ENCODE measurements at regions not wholly inside any gene's neighbourhood (a gene's known extent, or its start where the extent isn't known, plus 50 kb on each side); places are given as distances from the start of the nearest gene placed in this dataset.
"Not testable (repeated sequence)": the region's sequence is repeated elsewhere in the genome, so short reads cannot be mapped to it uniquely, and the experiment has no call there.

DNA sequence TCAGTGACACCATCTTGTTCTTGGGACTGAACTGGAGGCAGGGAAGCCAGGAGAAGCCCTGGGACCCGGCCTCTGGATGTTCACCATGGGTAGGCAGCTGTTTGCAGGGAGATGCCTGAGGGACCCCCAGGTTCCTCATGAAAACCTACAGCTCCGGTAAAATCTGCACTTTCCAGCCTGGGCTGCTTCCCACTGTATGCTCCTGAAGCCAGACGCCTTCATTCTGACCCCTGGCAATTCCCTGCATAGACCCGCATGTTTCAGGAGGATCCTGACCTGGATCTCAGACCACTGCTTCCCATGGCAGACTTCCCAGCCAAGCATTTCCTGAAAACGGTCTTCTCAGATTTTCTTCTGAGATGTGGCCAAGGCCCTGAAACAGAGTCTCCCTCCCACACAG lies 306.7 kb downstream of the PREX1 start:
- H3K27ac ChIP-seq, result no peak overlapping the region
- TF ChIP-seq, protein P1, sequence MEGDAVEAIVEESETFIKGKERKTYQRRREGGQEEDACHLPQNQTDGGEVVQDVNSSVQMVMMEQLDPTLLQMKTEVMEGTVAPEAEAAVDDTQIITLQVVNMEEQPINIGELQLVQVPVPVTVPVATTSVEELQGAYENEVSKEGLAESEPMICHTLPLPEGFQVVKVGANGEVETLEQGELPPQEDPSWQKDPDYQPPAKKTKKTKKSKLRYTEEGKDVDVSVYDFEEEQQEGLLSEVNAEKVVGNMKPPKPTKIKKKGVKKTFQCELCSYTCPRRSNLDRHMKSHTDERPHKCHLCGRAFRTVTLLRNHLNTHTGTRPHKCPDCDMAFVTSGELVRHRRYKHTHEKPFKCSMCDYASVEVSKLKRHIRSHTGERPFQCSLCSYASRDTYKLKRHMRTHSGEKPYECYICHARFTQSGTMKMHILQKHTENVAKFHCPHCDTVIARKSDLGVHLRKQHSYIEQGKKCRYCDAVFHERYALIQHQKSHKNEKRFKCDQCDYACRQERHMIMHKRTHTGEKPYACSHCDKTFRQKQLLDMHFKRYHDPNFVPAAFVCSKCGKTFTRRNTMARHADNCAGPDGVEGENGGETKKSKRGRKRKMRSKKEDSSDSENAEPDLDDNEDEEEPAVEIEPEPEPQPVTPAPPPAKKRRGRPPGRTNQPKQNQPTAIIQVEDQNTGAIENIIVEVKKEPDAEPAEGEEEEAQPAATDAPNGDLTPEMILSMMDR (conservative IDR thresholded peaks at IDR 0.05), result no peak
- no peak for TF ChIP-seq ZFX (IDR thresholded peaks at IDR 0.05)

DNA sequence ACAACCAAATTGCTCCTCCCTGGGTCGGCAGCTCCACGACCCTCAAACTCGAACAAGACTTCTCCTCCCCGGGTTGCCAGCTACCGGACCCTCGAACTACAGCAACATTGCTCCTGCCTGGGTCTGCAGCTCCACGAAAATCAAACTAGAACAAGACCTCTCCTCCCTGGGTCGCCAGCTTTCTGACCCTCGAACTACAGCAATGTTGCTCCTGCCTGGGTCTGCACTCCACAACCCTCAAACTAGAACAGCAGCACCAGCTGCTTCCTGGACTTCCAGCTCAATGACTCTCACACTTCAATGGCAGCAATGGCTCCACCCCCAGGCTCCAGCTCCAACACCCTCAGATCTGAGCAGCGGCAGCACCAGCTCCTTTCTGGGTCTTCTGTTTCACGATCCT lies 311.6 kb downstream of the PREX1 start:
- not testable (repeated sequence) for H3K27ac ChIP-seq

DNA sequence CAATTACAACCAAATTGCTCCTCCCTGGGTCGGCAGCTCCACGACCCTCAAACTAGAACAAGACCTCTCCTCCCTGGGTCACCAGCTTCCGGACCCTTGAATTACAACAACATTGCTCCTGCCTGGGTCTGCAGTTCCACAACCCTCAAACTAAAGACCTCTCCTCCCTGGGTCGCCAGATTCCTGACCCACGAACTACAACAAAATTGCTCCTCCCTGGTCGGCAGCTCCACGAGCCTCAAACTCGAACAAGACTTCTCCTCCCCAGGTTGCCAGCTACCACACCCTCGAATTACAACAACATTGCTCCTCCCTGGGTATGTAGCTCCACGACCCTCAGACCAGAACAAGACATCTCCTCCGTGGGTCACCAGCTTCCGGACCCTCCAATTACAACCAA lies 313.2 kb downstream of the PREX1 start:
- H3K27ac ChIP-seq, result not testable (repeated sequence)

DNA sequence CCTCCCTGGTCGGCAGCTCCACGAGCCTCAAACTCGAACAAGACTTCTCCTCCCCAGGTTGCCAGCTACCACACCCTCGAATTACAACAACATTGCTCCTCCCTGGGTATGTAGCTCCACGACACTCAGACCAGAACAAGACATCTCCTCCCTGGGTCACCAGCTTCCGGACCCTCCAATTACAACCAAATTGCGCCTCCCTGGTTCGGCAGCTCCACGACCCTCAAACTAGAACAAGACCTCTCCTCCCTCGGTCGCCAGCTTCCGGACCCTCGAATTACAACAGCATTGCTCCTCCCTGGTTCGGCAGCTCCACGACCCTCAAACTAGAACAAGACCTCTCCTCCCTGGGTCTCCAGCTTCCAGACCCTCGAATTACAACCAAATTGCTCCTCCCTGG lies 315.3 kb downstream of the PREX1 start:
- not testable (repeated sequence) for H3K27ac ChIP-seq

DNA sequence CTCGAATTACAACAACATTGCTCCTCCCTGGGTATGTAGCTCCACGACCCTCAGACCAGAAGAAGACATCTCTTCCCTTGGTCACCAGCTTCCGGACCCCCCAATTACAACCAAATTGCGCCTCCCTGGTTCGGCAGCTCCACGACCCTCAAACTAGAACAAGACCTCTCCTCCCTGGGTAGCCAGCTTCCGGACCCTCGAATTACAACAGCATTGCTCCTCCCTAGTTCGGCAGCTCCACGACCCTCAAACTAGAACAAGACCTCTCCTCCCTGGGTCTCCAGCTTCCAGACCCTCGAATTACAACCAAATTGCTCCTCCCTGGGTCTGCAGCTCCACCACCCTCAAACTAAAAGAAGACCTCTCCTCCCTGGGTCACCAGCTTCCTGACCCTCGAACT lies 322.7 kb downstream of the PREX1 start:
- H3K27ac ChIP-seq, result not testable (repeated sequence)

DNA sequence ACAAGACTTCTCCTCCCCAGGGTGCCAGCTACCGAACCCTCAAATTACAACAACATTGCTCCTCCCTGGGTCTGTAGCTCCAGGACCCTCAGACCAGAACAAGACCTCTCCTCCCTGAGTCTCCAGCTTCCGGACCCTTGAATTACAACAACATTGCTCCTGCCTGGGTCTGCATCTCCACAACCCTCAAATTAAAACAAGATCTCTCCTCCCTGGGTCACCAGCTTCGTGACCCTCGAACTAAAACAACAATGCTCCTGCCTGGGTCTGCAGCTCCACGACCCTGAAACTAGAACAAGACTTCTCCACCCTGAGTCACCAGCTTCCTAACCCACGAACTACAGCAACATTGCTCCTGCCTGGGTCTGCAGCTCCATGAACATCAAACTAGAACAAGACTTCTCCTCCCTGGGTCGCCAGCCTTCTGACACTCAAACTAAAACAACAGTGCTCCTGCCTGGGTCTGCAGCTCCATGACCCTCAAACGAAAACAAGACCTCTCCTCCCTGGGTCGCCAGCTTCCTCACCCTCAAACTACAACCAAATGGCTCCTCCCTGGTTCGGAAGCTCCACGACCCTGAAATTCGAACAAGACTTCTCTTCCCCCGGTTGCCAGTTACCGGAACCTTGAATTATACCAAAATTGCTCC lies 324.5 kb downstream of the PREX1 start:
- no peak overlapping the region for H3K27ac ChIP-seq
- TF ChIP-seq, protein P1 (conservative IDR thresholded peaks at IDR 0.05), result no peak

DNA sequence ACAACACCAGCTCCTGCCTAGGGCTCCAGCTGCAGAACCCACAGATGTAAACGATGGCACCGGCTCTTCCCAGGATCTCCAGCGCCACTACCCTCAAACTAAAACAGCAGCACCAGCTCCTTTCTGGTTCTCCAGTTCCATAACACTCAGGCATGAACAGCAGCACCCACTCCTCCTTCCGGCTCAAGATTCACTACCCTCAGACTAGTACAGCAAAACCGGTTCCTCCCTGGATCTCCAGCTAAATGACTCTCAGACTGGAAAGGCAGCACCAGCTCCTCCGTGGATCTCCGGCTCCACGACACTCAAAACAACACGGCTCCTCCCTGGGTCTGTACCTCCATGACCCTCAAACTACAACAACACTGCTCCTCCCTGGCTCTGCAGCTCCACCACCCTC lies 325.0 kb downstream of the PREX1 start:
- H3K27ac ChIP-seq, result no peak overlapping the region
- no peak for TF ChIP-seq ZFX (IDR thresholded peaks at IDR 0.05)
- TF ChIP-seq, protein P1 (conservative IDR thresholded peaks at IDR 0.05), result no peak

DNA sequence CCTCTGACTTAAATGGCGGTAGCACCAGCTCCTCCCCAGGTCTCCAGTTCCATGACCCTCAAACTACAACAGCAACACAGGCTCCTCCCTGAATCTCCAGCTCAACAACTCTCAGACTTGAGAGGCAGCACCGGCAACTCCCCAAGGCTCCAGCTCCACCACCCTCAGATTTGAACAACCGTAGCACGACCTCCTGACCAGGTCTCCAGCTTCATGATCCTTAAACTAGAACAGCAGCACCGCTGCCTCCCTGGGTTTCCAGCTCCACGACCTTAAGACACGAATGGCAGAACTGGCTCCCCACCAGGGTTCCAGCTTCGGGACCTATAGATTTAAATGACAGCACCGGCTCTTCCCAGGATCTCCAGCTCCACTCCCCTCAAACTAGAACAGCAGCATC lies 325.8 kb downstream of the PREX1 start:
- TF ChIP-seq, protein P1 (conservative IDR thresholded peaks at IDR 0.05), result no peak
- TF ChIP-seq ZFX (IDR thresholded peaks at IDR 0.05), result no peak
- no peak overlapping the region for H3K27ac ChIP-seq

DNA sequence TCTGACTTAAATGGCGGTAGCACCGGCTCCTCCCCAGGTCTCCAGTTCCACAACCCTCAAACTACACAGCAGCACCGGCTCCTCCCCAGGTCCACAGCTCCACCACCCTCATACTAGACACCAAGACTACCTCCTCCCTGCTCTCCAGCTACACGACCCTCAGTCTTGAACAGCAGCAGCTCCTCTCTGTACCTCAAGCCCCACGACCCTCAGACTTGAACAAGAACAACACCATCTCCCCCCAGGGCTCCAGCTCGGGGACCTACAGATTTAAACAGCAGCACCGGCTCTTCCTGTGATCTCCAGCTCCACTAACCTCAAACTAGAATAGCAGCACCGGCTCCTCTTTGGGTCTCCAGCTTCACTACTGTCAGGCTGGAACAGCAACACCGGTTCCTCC lies 326.9 kb downstream of the PREX1 start:
- not testable (repeated sequence) for H3K27ac ChIP-seq

DNA sequence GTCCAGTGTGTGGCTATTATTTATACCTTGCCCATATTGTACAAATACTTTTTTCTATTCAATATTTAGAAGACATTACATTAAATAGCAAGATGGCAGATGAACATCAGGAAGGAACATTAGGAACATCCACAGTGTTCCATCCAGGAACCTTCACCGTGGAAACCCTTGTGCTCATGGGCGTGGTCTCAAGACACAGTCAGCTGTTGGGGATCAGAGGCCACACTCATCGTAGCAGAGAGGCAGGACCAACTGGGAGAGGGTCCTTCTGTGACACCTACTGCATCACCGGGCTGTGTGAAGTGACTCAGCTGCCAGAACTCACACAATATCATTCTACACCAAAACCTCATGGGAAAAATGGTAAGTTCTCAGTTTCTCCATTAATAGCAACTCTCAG lies 328.9 kb downstream of the PREX1 start:
- H3K27ac ChIP-seq, result not testable (repeated sequence)

DNA sequence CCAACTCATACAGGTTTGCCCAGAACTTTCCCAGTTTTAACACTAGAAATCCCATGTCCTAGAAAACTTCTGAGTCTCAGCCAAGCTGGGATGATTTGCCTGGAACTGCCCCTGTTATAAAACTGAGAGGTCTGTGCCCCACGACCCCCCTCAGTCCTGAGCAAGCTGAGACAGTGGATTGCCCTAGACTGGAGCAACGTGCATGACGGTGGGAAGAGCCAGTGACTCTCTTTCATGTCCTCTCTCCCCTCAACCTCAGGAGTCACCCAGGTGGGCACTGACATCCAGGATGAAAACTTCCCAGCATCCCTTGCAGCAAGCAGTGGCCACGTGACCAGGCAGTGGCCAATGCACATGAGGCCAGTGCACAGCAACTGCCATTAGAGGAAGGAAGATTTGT lies 329.7 kb downstream of the PREX1 start:
- H3K27ac ChIP-seq, result not testable (repeated sequence)

DNA sequence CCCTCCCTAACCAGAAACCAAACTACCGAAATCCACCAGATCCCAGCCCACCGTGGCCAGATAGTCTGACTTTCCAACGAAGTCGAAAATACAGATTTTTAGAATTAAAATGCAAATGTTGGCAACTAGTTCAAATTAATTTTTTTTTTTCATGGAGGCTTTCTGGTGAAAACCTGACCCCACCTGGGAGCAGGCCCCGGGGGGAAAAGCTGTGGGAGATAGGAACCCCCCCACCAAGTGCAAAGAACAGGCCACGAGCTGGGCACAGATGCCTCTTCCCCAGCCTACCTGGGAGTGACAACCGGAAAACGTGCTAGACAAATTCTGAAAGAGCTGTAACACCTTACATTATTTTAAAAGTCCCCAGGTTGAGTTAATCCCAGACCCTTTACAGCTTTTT lies 333.8 kb downstream of the PREX1 start:
- TF ChIP-seq, protein P1 (conservative IDR thresholded peaks at IDR 0.05), result no peak
- TF ChIP-seq ZFX (IDR thresholded peaks at IDR 0.05), result no peak
- no peak overlapping the region for H3K27ac ChIP-seq

DNA sequence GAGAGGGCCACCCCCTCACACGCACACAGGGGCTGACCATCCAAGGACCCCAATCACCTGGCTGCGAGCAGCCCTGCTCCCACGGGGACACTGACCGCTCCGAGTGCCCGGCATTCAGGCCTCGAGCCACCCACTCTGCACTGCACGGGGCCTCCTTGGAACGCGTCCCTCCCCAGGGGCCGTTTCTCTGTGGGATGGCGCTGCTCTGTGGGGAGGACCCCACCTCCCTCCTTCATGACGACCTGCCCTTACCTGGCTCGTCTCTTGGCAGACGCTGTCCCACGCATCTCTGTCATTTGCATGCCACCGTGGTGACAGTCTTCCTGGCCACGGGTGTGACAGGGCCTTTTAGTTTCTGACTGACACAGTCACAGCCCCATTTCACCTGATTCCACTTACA lies 334.5 kb downstream of the PREX1 start:
- not testable (repeated sequence) for H3K27ac ChIP-seq

Measured in C4-2B (cell line).